CD4-positive, alpha-beta T cell treated with Interleukin-4 for 4 hours (primary cell): ENCODE measurements at regions not wholly inside any gene's neighbourhood (a gene's known extent, or its start where the extent isn't known, plus 50 kb on each side); places are given as distances from the start of the nearest gene placed in this dataset.

Experiments used
- DNase-seq: peaks from one replicate; pipeline ENCODE4 v3.0.0-alpha.2; 2020

- DNase-seq, result no peak
Observed at GRCh38 chr15:94047566-94047965, 183.8 kb upstream of the MCTP2 start.

DNA sequence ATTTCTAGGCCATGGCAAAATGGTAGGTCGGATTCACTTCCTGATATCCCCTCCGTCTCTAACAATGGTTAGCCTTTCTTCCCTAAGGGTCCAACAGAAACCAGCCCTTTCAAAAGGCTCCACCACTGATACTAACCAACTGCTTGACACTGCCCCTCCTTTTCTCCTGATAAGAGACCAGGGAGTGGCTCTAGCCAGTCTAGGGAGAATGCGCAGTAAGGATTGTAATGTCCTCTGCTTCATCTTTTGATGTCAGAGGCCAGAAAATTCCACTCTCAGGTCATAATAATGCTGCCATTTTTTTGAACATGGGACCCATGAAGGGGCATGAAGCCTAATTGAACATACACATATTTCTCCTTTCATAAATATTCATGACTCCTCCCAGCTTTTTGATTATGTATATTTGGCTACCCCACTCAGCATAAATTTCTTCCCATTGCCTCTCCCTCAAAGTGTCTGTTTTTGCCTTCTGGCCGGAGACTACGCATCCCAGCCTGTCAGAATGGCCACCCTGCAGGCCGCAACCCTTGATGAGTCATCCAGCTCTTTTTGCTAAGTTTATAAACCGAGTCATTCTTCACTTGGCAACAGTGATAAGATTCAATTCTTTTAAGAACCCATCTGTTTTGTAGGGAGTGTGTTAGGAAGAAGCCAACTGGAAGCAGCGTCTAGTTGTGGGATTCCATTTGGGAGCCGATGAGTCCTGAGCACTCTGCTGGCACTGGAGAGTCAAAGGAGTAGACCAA lies 189.0 kb upstream of the MCTP2 start:
- no peak for DNase-seq

GRCh38 chr15:94041746-94042145 lies 189.6 kb upstream of the MCTP2 start:
- DNase-seq, result no peak

DNA sequence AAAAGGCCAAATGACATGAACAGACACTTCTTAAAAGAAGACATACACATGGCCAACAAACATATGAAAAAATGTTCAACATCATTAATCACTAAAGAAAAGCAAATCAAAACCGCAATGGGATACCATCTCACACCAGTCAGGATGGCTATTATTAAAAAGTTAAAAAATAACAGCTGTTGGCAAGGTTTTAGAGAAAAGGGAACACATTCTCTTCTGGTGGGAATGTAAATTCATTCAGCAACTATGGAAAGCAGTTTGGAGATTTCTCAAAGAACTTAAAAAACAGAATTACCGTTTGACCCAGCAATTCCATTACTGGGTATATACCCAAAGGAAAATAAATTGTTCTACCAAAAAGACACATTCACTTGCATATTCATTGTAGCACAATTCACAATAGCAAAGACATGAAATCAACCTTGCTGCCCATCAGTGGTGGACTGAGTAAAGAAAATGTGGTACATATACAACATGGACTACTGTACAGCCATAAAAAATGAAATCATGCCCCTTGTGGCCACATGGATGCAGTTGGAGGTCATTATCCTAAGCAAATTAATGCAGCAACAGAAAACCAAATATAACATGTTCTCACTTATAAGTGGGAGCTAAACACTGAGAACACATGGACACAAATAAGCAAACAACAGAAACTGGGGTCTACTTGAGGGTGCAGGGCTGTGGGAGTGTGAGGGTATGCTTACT lies 190.7 kb upstream of the MCTP2 start:
- DNase-seq, result no peak

DNA sequence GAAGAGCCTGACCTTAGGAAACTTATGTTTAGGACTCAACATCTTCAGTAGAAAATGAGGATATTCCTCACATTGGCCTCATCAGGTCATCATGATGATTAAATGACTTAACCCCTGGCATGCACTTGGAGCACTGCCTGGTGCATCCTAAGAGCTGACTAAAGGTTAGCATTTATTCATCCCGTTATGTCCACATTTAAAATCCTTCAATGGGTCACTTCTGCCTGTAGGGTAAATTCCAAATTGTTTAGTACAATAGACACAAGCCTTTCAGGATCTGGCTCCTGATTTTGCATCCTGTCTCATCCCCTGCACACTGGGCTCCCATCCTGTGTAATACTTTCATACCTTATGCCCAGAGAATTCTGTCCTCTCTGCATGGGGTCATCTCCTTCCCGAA lies 195.2 kb upstream of the MCTP2 start:
- DNase-seq, result no peak

DNA sequence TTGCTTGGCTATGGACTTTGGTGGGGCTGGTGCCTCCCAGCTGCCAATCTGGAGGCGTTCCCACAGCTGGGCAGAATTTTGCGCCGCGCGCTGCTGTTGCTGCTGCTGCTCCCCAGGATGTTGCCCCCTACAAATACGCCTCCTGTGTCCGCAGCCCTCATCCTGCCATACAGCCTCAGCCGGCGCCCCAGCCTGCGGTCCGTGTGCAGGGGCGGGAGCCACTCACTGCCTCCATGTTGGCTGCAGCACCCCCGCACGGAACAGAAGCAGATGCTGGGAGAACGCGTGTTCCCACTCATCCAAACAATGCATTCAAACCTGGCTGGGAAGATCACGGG lies 197.7 kb upstream of the MCTP2 start:
- no peak for DNase-seq

- DNase-seq, result no peak
Observed at GRCh38 chr15:94033014-94033682, 198.2 kb upstream of the MCTP2 start.

- no peak for DNase-seq
Observed at GRCh38 chr15:94032571-94032970, 198.8 kb upstream of the MCTP2 start.

GRCh38 chr15:94031072-94031471 lies 200.3 kb upstream of the MCTP2 start:
- DNase-seq, result no peak

- no peak for DNase-seq
Observed at GRCh38 chr15:94029495-94029894, 201.9 kb upstream of the MCTP2 start.

DNA sequence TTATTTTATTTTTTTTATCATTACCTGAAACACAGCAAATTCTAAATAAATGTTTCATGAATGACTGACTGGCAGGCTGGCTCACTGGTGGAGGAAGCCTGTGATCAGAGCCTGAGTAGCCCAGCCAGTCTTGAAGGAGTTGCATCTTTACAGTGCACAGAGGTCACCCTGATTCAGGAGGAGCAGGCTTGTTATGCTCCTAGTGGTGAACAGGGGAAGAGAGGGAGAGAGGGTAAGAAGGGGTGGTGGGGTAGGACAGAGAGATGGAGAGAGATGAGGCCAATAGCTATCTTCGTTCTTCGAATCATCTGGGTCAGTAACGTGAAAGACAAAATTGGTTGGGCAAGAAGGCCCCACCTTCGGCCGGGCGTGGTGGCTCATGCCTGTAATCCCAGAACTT lies 202.6 kb upstream of the MCTP2 start:
- no peak for DNase-seq

GRCh38 chr15:94028121-94028520 lies 203.2 kb upstream of the MCTP2 start:
- no peak for DNase-seq

- DNase-seq, result no peak
Observed at GRCh38 chr15:94027581-94027980, 203.8 kb upstream of the MCTP2 start.

- DNase-seq, result no peak
Observed at GRCh38 chr15:94026458-94027304, 204.7 kb upstream of the MCTP2 start.

GRCh38 chr15:94023531-94023930 lies 207.8 kb upstream of the MCTP2 start:
- DNase-seq, result no peak

DNA sequence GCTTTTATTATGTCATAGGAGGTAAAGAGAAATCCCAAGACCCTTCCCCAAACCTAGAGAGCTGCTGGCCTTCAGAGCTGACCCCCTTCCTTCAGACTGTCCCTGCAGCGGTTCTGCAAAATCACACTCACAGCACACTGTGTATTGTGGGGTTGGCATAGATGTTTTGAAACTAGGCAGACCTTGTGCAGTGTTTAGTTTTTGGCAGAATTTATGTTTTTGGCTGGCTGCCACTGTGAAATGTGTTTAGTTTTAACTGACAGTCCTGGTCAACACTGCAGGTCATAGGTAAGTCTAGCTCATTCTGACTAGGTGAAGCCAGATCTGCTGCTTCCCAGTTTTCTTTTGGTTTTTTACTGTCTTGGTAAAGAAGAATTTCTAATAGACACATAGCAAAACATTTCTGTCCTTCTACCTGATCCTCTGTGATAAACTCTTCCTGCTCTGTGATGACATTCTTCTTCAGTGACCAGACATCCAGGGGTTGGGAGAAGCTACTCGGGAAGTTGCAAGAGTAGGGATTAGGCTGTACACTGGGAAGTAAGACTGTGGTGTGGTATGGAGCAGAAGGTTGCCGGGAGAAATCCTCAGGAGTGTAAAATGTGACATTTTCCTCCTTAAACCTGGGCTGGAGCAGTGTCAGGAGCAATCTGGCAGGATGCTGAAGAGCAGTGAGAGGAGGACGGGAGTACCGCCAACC lies 209.6 kb upstream of the MCTP2 start:
- DNase-seq, result no peak

DNA sequence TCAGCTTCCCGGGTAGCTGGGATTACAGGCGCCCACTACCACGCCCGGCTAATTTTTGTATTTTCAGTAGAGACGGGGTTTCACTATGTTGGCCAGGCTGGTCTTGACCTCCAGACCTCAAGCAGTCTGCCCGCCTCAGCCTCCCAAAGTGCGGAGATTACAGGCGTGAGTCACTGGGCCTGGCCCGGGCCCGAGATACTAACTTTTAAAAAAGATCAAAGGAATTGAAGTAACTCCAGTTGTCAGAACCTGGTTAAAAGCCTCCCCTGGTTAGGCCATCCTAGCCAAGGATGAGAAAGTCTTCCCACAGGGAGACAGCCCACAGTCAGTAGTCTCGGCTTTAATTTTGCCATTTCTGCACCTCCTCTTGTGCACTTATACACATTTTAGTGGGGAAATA lies 212.3 kb upstream of the MCTP2 start:
- DNase-seq, result no peak

- no peak for DNase-seq
Observed at GRCh38 chr15:94015324-94015723, 216.0 kb upstream of the MCTP2 start.

DNA sequence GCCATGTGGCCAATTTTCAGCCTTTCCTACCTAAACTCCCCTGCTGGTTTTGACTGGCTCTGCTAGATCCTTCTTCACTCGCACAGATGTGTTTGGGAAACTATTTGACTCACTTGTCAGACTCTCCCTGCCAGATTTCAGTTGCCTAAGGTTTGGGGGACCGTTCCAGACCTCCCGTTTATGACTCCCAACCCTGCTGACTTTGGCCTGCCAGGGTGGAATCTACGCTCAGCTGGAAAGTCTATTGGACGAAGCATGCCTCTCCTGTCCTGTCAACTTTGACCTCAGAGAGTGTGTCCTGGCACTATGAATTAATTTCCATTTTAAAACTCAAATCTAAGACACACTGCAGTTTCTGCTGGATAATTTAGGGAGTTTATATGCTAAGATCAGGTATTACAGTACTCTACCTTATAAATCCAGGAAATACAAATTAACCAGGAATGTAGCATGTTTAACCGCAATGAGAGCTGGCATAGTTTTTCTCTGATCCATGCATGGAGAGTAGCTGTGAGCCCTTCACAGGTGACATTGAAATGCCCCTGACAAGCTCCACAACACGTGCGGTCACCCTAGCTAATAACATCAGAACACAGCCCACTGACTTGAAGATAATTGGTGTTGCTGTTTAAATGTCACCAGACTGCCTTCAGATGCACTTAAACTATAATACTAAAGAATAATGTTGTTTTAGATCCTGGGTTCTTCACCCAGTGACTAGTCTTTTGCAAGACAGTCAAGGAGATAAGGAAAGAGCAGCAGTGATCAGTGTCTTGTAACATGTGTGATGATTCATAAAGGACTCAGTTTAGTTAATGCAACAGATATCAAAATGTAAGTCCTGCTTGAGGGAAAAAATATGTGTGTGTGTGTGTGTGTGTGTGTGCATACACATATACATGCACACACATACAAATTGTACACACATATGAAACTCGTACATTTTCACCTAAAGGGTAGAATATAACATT lies 223.0 kb upstream of the MCTP2 start:
- no peak for DNase-seq

GRCh38 chr15:94004697-94005096 lies 226.7 kb upstream of the MCTP2 start:
- DNase-seq, result no peak

GRCh38 chr15:94002041-94002440 lies 229.3 kb upstream of the MCTP2 start:
- no peak for DNase-seq
